Myocyte (in vitro differentiated cells): ENCODE measurements at regions not wholly inside any gene's neighbourhood (a gene's known extent, or its start where the extent isn't known, plus 50 kb on each side); places are given as distances from the start of the nearest gene placed in this dataset.
"Not testable (repeated sequence)": the region's sequence is repeated elsewhere in the genome, so short reads cannot be mapped to it uniquely, and the experiment has no call there.

Source experiments
- DNase-seq: peaks from one replicate; pipeline ENCODE4 v3.0.0-alpha.2; 2012; ENCODE audit warnings: low read depth

GRCh38 chr2:146544701-146545100 lies 1300.1 kb upstream of the ACVR2A start:
- peak; percentile 91 for DNase-seq

GRCh38 chr2:146541896-146542295 lies 1302.9 kb upstream of the ACVR2A start:
- DNase-seq, result no peak

- no peak for DNase-seq
These were observed 1304.4 kb upstream of the ACVR2A start for GRCh38 chr2:146540271-146540932.

GRCh38 chr2:146539739-146540138 lies 1305.1 kb upstream of the ACVR2A start:
- not testable (repeated sequence) for DNase-seq

GRCh38 chr2:146537477-146537876 lies 1307.4 kb upstream of the ACVR2A start:
- DNase-seq, result no peak

- DNase-seq, result no peak
These were observed 1312.2 kb upstream of the ACVR2A start for GRCh38 chr2:146532509-146533147.

- DNase-seq, result no peak
These were observed 1312.8 kb upstream of the ACVR2A start for GRCh38 chr2:146532009-146532408.

GRCh38 chr2:146530886-146531285 lies 1313.9 kb upstream of the ACVR2A start:
- DNase-seq, result no peak

- no peak for DNase-seq
These were observed 1317.7 kb upstream of the ACVR2A start for GRCh38 chr2:146527166-146527565.

GRCh38 chr2:146523196-146523595 lies 1321.6 kb upstream of the ACVR2A start:
- DNase-seq, result peak; percentile 24

- DNase-seq, result no peak
These were observed 1338.0 kb upstream of the ACVR2A start for GRCh38 chr2:146506851-146507250.

GRCh38 chr2:146503366-146503765 lies 1341.5 kb upstream of the ACVR2A start:
- DNase-seq, result no peak

GRCh38 chr2:146496248-146496647 lies 1348.6 kb upstream of the ACVR2A start:
- DNase-seq, result no peak

- DNase-seq, result no peak
These were observed 1355.4 kb upstream of the ACVR2A start for GRCh38 chr2:146489386-146489785.

- DNase-seq, result peak; percentile 36
These were observed 1363.2 kb upstream of the ACVR2A start for GRCh38 chr2:146481629-146482028.

- DNase-seq, result no peak
These were observed 1367.4 kb upstream of the ACVR2A start for GRCh38 chr2:146477383-146477782.

- no peak for DNase-seq
These were observed 1376.3 kb upstream of the ACVR2A start for GRCh38 chr2:146468578-146468977.

GRCh38 chr2:146467425-146467824 lies 1377.4 kb upstream of the ACVR2A start:
- no peak for DNase-seq

- no peak for DNase-seq
These were observed 1379.4 kb upstream of the ACVR2A start for GRCh38 chr2:146465460-146465859.

- no peak for DNase-seq
These were observed 1383.8 kb upstream of the ACVR2A start for GRCh38 chr2:146461068-146461467.

- no peak for DNase-seq
These were observed 1386.2 kb upstream of the ACVR2A start for GRCh38 chr2:146458585-146458984.

- no peak for DNase-seq
These were observed 1387.6 kb upstream of the ACVR2A start for GRCh38 chr2:146457221-146457620.

- DNase-seq, result no peak
These were observed 1389.5 kb upstream of the ACVR2A start for GRCh38 chr2:146455325-146455724.
